A673 (cell line): ENCODE measurements at regions not wholly inside any gene's neighbourhood (a gene's known extent, or its start where the extent isn't known, plus 50 kb on each side); places are given as distances from the start of the nearest gene placed in this dataset.

Experiments used
- EZH2 ChIP-seq: fragments of 200-600 bp; sonication (generic); IDR thresholded peaks from 2 replicates; pipeline ENCODE4 v1.6.1; 2017; ENCODE audit warnings: borderline replicate concordance, low read depth, mild to moderate bottlenecking, mixed read lengths, antibody characterized with exemption, low read length; ENCODE audit not compliant: poor library complexity, severe bottlenecking
- TF ChIP-seq, protein P1 (sequence below): fragments of 300-800, 200-600 bp; sonication (generic); conservative IDR thresholded peaks from 2 replicates; pipeline ENCODE4 v1.5.1; 2017; ENCODE audit warnings: low read depth, mild to moderate bottlenecking, antibody characterized with exemption, low read length, moderate library complexity, mixed read lengths

DNA sequence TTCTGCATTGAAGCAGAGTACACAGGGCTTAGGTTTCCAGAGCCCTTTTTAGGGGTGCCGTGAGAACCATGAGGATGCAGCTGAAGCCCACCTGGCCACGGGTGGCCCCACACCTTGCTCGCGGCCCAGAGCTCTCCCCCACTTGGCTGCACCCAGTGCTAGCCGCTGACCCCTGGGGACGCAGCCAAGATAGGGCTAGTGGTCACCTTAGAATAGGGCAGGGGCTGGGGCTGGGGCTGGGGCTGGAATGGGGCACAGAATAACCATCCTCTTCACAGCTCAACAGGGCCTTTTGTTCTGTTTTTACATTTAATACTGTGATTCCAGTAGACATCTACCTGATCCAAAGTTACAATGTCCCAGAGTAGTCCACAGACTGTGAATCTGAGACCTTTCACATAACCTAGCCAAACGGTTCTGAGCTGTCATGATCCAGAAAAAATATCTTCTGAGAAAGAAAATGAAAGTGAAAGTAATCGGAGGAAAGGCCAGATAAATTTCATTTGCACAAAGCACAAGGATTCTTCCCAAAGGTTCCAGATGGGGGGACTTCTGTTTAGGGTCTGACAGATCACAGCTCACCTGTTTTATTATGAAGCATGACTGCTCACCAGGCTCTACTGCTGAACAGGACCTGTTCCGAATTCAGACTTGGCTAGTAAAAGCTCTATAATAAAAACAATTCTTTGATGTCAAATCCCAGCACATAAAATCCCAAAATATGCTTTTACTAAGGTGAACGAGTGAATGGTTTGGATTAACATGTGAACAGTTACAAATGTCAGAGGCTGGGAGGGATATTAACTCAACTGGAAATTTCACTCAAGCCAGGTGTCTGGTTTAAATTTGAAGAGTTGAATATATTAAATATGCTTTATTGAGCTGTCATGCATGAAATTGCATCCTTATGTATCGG is 401.9 kb downstream of the THBS2 start:
- TF ChIP-seq, protein P1, sequence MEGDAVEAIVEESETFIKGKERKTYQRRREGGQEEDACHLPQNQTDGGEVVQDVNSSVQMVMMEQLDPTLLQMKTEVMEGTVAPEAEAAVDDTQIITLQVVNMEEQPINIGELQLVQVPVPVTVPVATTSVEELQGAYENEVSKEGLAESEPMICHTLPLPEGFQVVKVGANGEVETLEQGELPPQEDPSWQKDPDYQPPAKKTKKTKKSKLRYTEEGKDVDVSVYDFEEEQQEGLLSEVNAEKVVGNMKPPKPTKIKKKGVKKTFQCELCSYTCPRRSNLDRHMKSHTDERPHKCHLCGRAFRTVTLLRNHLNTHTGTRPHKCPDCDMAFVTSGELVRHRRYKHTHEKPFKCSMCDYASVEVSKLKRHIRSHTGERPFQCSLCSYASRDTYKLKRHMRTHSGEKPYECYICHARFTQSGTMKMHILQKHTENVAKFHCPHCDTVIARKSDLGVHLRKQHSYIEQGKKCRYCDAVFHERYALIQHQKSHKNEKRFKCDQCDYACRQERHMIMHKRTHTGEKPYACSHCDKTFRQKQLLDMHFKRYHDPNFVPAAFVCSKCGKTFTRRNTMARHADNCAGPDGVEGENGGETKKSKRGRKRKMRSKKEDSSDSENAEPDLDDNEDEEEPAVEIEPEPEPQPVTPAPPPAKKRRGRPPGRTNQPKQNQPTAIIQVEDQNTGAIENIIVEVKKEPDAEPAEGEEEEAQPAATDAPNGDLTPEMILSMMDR, result no peak
- no peak for TF ChIP-seq EZH2
